ENCODE measurements at regions not wholly inside any gene's neighbourhood (a gene's known extent, or its start where the extent isn't known, plus 50 kb on each side); places are given as distances from the start of the nearest gene placed in this dataset.

GRCh38 chr21:34280389-34280795 is 83.4 kb upstream of the KCNE2 start:
- no peaks in the 10 kb centered on the region for H3K36me3 Mint-ChIP-seq (ENCODE audit: low read depth)
- no peaks in the 10 kb centered on the region for H3K4me1 Mint-ChIP-seq
- Histone ChIP-seq H3K9me3 (ENCODE audit: control insufficient read depth, low read length) (no peaks in the 10 kb centered on the region), H3K4me3 (ENCODE audit: low read length) (no peak overlapping the region), H3K9ac (ENCODE audit: extremely low read depth, low read length, poor library complexity, severe bottlenecking) (no peak overlapping the region), H3K27ac (ENCODE audit: low read depth, low read length) (no peak overlapping the region), H3K4me1 (ENCODE audit: control insufficient read depth, insufficient read depth, low read length) (no peaks in the 10 kb centered on the region), H3K36me3 (ENCODE audit: control insufficient read depth, insufficient read depth, low read length) (no peaks in the 10 kb centered on the region), H3K27me3 (ENCODE audit: control insufficient read depth, insufficient read depth, low read length, poor library complexity, severe bottlenecking) (no peaks in the 10 kb centered on the region)
- peaks cover 6% of the 10 kb centered on the region for H3K9me3 Mint-ChIP-seq
- no peaks in the 10 kb centered on the region for H3K27me3 Mint-ChIP-seq (ENCODE audit: insufficient read depth)
- H3K27ac Mint-ChIP-seq: no peak overlapping the region
- TF ChIP-seq CTCF (conservative IDR thresholded peaks at IDR 0.05): no peak
- DNase-seq: no peak
- WGBS, 2 experiments (ENCODE audit: insufficient coverage in 1 of 2, insufficient read length in 1 of 2): 90 to 91% methylated on average over 4 to 6 of the region's 6 CpGs
- H3K4me3 Mint-ChIP-seq: no peak overlapping the region

GRCh38 chr21:34280959-34281358 is 82.8 kb upstream of the KCNE2 start:
- H3K36me3 Mint-ChIP-seq (ENCODE audit: low read depth): no peaks in the 10 kb centered on the region
- no peak overlapping the region for H3K4me3 Mint-ChIP-seq
- no peaks in the 10 kb centered on the region for H3K4me1 ChIP-seq (ENCODE audit: control insufficient read depth, insufficient read depth, low read length)
- no peaks in the 10 kb centered on the region for H3K27me3 Mint-ChIP-seq (ENCODE audit: insufficient read depth)
- no peaks in the 10 kb centered on the region for H3K36me3 ChIP-seq (ENCODE audit: control insufficient read depth, insufficient read depth, low read length)
- H3K4me1 Mint-ChIP-seq: no peaks in the 10 kb centered on the region
- 93% methylated on average over 7 to 9 of the region's 9 CpGs for whole genome bisulfite sequencing, 2 experiments (ENCODE audit: insufficient coverage in 1 of 2, insufficient read length in 1 of 2)
- H3K27ac Mint-ChIP-seq: no peak overlapping the region
- TF ChIP-seq CTCF (conservative IDR thresholded peaks at IDR 0.05): no peak
- DNase-seq: no peak
- no peaks in the 10 kb centered on the region for H3K9me3 ChIP-seq (ENCODE audit: control insufficient read depth, low read length)
- no peaks in the 10 kb centered on the region for H3K27me3 ChIP-seq (ENCODE audit: control insufficient read depth, insufficient read depth, low read length, poor library complexity, severe bottlenecking)
- H3K9ac ChIP-seq (ENCODE audit: extremely low read depth, low read length, poor library complexity, severe bottlenecking): no peak overlapping the region
- H3K9me3 Mint-ChIP-seq: peaks cover 11% of the 10 kb centered on the region
- H3K4me3 ChIP-seq (ENCODE audit: low read length): no peak overlapping the region
- no peak overlapping the region for H3K27ac ChIP-seq (ENCODE audit: low read depth, low read length)

GRCh38 chr21:34282223-34282622 is 81.6 kb upstream of the KCNE2 start:
- Histone ChIP-seq H3K27ac (ENCODE audit: low read depth, low read length) (no peak overlapping the region), H3K27me3 (ENCODE audit: control insufficient read depth, insufficient read depth, low read length, poor library complexity, severe bottlenecking) (no peaks in the 10 kb centered on the region), H3K4me3 (ENCODE audit: low read length) (no peak overlapping the region), H3K9me3 (ENCODE audit: control insufficient read depth, low read length) (peaks cover 3% of the 10 kb centered on the region), H3K4me1 (ENCODE audit: control insufficient read depth, insufficient read depth, low read length) (no peaks in the 10 kb centered on the region), H3K36me3 (ENCODE audit: control insufficient read depth, insufficient read depth, low read length) (no peaks in the 10 kb centered on the region), H3K9ac (ENCODE audit: extremely low read depth, low read length, poor library complexity, severe bottlenecking) (no peak overlapping the region)
- DNase-seq: no peak
- Mint-ChIP-seq H3K27me3 (ENCODE audit: insufficient read depth) (no peaks in the 10 kb centered on the region), H3K36me3 (ENCODE audit: low read depth) (peaks cover 2% of the 10 kb centered on the region), H3K4me3 (no peak overlapping the region), H3K4me1 (no peaks in the 10 kb centered on the region), H3K27ac (no peak overlapping the region), H3K9me3 (peaks cover 20% of the 10 kb centered on the region)
- WGBS, 2 experiments (ENCODE audit: insufficient coverage in 1 of 2, insufficient read length in 1 of 2): 93 to 100% methylated on average over 3 to 4 of the region's 4 CpGs
- no peak for TF ChIP-seq CTCF (conservative IDR thresholded peaks at IDR 0.05)

Measured in endodermal cell (in vitro differentiated cells).